Bronchial epithelial cell (primary cell): ENCODE measurements at regions not wholly inside any gene's neighbourhood (a gene's known extent, or its start where the extent isn't known, plus 50 kb on each side); places are given as distances from the start of the nearest gene placed in this dataset.

ENCODE experiments used
- DNase-seq: peaks from one replicate; pipeline ENCODE4 v3.0.0-alpha.2; 2010; ENCODE audit warnings: low read depth
- FAIRE-seq: peaks from 2 replicates; lab custom pipeline; 2011; peaks lifted over from hg19 to GRCh38; lab: Jason Lieb, UNC
- H3K27me3 ChIP-seq: 2 replicates; pipeline ENCODE4 v1.5.1; 2011; ENCODE audit warnings: low read length; ENCODE audit not compliant: control insufficient read depth, insufficient read depth
- H3K36me3 ChIP-seq: 2 replicates; pipeline ENCODE4 v1.5.1; 2011; ENCODE audit warnings: low read length; ENCODE audit not compliant: control insufficient read depth, insufficient read depth
- H3K4me3 ChIP-seq: 2 replicates; pipeline ENCODE4 v1.5.1; 2011; ENCODE audit warnings: mild to moderate bottlenecking, low read depth, low read length, control low read depth
- CTCF ChIP-seq: IDR thresholded peaks from 2 replicates; pipeline ENCODE4 v1.5.1; 2011; ENCODE audit warnings: mild to moderate bottlenecking, moderate library complexity, low read length, control low read depth, inconsistent platforms; ENCODE audit not compliant: insufficient read depth, severe bottlenecking

DNA sequence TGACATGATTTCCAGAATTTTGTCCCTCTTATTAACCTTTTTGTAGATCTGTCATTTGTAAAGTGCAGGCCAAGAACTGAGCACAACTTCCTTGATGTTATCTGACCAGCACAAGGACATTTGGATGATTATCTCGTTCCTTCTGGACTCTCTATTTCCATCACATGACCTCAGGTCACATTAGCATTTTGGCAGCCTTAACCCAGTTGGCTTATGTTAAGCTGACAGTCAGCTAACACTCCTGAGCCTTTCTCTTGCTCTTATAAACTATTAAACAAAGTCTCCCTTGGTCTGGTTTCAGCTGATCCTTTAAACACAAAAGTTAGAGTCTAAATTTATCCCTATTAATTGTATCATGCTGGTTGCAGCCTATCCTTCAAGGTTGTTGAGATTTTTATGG, 167.2 kb upstream of the RBBP8 start:
- no peak for TF ChIP-seq CTCF
- Histone ChIP-seq H3K36me3 (no peaks in the 10 kb centered on the region), H3K27me3 (peaks cover 2% of the 10 kb centered on the region), H3K4me3 (no peak overlapping the region)
- no peak for FAIRE-seq
- DNase-seq, result no peak

DNA sequence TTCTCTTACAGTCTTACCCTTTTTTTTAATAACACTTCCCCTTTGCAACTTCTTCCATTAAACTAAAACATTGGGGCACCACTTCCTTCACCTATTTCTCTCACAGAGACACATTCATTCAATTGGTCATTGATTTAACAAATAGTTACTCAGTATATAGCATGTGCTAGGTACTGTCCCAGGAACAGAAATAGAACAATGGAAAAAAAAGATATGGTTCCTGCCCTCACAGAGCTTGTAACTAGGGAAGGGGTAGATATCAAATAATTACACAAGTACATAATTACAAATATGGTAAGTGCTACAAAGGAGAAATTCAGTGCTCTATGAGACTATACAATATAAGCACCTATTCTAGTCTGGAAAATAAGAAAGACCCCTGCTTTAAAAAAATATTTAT, 165.5 kb upstream of the RBBP8 start:
- Histone ChIP-seq H3K4me3 (no peak overlapping the region), H3K36me3 (no peaks in the 10 kb centered on the region), H3K27me3 (peaks cover 2% of the 10 kb centered on the region)
- FAIRE-seq, result no peak
- no peak for TF ChIP-seq CTCF
- no peak for DNase-seq

DNA sequence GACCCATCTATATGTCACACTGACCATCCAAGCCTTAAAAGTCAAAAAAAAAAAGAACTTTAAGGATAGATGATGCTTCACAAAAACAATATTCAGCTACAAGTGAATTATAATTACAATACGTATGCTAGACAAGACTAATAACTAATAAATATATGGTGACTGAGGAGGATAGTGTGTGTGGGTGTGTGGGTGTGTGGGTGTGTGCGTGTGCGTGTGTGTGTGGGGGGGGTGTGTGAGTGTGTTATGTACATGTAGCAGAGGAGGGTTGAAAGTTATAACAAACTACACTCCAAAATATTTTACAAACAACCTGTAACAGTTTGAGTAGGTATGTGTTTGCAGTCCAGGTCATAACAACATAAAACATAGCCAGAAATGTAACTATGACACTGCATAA, 159.2 kb upstream of the RBBP8 start:
- H3K36me3 ChIP-seq, result no peaks in the 10 kb centered on the region
- FAIRE-seq (no peak), DNase-seq (no peak)
- TF ChIP-seq CTCF, result no peak
- H3K27me3 ChIP-seq, result no peaks in the 10 kb centered on the region
- no peak overlapping the region for H3K4me3 ChIP-seq

DNA sequence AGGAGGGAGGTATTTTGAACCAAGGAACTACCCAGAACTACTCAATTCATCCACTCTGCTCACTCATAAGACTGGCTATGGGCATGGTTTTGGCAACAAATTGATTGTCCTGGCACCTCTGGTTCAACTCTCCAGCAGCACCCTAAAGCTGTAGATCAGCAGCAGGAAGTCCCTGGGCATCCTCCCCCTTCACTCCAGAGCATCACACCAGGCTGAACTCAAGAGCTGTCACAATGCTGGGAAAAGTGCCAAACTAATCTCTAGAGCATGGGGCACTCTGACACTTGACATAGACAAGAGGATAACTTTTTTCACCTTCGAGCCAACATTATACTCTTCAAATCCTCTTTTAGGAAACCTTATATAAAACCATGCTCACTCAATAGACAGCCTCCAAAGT, 154.1 kb upstream of the RBBP8 start:
- no peak for DNase-seq
- no peaks in the 10 kb centered on the region for H3K27me3 ChIP-seq
- no peak for FAIRE-seq

DNA sequence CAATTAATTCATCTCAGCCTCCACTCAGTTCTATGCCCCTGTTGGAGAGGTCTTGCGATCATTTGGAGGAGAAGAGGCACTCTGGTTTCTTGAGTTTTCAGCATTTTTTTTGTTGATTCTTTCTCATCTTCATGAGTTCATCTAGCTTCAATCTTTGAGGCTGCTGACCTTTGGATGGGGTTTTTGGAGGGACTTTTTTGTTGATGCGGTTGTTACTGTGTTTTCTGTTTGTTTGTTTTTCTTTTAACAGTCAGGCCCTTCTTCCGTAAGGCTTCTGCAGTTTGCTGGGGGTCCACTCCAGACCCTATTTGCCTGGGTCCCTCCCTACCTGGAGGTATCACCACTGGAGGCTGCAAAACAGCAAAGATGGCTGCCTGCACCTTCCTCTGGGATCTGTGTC, 149.9 kb upstream of the RBBP8 start:
- TF ChIP-seq CTCF, result no peak
- no peak overlapping the region for H3K4me3 ChIP-seq
- no peak for DNase-seq
- H3K36me3 ChIP-seq, result no peaks in the 10 kb centered on the region
- no peak for FAIRE-seq
- peaks cover 2% of the 10 kb centered on the region for H3K27me3 ChIP-seq

More for the DNA sequence above, 154.1 kb upstream of the RBBP8 start:
- TF ChIP-seq CTCF, result no peak
- no peaks in the 10 kb centered on the region for H3K36me3 ChIP-seq
- no peak overlapping the region for H3K4me3 ChIP-seq

DNA sequence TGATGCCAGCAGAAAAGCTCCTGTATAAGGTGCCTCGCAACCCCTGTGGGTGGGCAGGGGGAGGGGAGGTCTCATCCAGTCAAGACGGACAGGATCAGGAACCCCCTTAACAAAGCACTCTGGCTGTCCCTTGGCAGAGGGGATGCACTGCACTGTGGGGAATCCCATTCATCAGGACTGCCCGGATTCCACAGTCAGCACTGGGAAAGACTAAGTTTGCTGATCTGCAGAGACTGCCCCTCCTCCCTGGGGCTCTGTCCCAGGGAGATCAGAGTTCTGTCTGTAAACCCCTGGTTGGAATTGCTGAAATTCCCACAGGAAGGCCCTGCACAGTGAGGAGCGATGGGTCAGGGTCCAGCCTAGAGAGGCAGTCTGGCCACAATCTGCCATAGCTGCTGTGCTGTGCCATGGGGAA, 149.5 kb upstream of the RBBP8 start:
- FAIRE-seq (no peak), DNase-seq (no peak)
- H3K4me3 ChIP-seq, result no peak overlapping the region
- H3K27me3 ChIP-seq, result peaks cover 2% of the 10 kb centered on the region
- H3K36me3 ChIP-seq, result no peaks in the 10 kb centered on the region
- TF ChIP-seq CTCF, result no peak
